LoVo (cell line): ENCODE measurements at regions not wholly inside any gene's neighbourhood (a gene's known extent, or its start where the extent isn't known, plus 50 kb on each side); places are given as distances from the start of the nearest gene placed in this dataset.

Experiments
- DNase-seq: peaks from one replicate; pipeline ENCODE4 v3.0.0-alpha.2; 2016; ENCODE audit warnings: low spot score

DNA sequence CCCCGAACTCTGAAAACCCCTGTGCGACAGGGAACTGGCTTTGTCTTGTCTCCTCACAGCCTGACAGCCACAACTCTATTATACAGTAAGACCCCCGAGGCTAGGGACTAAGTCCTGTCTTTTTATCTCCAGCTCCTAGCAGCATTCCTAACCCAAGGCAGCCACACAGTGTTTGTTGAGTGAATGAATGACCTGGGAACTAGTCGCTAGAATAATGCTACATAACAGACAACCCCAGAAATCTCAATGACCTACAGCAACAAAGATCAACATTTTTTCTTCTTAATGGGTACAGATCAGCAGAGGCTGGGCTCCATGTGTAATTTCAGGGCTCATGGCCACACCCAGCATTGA, 71.4 kb upstream of the TNRC6C start:
- no peak for DNase-seq

DNA sequence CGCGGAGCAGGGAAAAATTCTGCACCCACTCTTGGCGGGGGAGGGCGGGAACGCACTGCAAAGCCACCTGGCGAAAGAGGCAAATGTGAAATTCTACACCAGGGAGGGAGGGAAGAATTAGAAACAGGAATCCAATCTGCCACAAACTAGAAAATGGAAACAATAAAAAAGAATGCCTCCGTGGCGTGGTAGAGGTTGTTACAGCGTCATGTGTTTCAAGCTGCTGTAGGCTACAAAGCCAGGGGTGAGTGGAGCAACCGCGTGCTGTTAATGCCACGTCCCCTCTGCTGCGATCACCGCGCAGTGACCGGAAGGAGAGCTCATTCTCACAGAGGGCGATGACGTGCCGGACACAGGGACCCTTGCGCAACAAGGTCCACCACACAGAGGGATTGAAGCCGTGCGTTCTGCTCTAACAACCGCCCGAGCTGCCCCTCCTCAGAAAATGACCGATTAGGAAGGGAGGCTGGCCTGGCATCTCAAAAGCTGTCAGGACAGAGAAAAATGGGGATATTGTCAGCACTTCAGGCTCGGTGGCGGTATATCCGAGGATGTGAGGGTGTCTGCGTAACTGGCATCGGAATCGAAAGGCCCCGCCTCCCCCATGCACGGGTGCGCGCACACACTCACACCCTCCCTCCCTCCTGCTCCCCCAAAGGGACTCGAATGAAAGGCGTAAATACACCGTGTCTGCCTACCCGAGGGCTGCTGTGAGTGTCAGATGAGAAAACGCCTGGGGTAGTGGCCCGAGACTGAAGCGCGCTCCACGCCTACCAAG, 70.8 kb upstream of the TNRC6C start:
- no peak for DNase-seq

DNA sequence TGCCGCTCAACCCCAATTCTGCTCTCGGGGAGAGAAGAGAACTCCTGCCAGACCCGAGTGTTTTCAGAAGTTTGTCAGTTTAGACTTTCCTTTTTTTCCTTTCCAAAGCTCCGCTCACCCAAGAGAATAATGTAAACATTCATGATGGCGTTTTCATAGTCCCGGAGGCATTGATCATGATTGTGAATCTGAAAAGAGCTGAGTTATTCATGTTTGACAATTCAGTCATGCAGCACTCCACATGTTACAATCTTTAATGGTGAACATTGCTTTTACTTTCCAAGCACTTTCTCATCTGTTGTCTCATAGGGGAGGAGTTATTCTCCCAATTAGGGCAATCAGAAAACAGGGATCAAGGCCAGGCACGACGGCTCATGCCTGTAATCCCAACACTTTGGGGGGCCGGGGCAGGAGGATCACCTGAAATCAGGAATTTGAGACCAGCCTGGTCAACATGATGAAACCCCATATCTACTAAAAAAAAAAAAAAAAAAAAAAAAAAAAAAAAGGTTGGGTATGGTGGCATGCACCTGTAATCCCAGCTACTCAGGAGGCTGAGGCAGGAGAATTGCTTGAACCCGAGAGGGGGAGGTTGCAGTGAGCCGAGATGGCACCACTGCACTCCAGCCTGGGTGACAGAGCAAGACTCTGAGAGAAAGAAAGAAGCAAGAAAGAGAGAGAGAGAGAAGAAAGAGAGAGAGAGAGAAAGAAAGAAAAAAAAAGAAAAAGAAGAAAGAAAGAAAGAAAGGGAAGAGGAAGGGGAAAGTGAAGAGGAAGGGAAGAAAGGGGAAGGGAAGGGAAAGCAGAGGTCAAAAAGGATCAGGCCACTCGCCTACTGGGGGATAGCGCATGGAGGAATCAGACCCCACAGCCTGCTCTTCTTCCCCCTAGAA, 70.0 kb upstream of the TNRC6C start:
- DNase-seq, result no peak

DNA sequence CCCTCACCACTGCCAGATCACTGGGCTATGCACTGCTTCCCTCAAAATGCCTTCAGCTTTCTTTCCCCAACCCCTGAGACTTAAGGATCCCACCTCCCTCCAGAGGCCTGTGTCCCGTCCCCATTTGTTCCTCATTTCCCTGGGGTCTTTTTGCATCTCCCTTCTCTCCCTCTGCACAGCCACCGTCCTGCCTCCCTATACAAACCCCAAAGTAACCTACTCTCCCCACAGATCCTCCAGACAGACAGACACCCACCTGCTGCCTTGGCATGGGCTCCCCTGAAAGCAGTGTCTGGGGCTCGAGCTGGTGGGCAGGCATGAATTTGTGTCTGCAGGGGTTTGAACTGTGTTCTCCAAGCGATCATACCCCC, 69.4 kb upstream of the TNRC6C start:
- DNase-seq, result no peak

DNA sequence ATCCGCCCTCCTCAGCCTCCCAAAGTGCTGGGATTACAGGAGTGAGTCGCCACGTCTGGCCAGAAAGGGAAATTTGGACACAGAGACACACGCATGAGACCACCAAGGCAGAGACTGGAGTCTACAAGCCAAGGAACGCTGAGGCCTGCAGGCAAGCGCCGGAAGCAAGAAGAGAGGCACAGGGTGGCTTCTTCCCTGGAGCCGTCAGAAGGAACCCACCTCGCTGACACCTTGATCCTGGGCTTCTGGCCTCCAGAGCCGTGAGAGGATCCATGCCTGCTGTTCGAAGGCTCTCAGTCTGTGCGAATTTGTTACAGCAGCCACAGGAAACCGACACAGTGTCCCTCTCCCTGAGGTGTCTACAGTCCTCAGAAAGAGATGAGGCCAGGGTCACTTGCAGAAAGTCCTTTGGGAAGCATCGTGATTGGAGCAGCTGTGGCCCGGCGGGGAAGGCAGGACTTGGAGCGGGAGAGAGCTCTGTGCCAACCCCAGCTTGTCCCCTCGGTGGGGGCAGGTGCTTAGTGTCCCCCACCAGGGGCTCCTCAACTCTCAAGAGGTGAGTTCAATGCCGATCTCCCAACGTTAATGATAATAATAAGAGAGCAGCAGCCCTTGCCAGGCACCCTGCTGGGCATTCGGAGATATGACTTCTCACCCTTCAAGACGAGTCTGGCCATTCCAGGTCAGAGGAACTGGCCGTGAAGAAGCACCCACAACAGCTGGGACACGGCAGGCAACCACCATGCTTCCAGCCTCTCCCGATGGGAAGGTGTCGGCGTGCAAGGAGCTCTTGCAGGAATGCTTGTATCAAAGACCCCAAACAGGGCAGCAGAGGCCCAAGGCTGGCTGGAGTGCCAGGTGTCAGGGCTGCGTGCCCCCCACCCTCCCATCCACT, 68.4 kb upstream of the TNRC6C start:
- no peak for DNase-seq

DNA sequence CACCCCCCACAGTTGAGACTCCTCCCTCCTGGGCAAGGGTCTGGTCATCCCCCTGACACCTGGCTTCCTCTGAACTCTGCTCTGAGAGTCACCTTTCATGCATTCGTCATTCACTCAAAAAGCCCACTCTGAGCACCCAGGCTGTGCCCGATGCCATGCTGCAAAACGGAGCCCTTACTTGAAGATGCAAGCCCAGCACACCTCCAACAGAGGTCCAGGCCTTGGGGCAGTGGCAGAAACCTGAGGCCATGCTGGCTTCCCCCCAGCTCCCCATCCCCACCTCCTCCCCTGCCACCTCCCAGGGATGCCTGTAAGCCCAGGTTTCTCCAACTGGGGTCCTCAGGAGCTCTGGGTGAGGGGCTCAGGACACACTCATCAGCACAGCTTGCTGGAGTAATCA, 67.7 kb upstream of the TNRC6C start:
- DNase-seq, result no peak

DNA sequence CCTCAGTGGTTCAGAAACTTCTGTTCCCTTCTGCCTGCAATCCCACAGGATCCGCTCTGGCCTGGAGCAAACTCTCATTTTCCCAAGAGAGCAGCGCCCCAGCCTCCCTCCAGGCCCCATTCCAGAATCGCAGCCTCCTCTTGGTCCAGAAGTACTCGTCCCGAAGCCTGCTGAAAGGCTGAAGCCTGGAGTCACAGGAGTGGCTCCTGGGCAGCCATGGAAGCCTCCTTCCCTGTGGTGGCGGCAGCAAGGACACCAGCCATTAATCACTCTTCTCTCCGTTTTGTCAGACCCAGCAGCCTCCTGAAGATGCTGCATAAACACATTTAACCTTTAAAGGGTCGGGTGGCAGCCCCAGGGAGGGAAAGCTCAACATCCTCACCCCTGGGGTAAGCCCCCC, 66.9 kb upstream of the TNRC6C start:
- no peak for DNase-seq

DNA sequence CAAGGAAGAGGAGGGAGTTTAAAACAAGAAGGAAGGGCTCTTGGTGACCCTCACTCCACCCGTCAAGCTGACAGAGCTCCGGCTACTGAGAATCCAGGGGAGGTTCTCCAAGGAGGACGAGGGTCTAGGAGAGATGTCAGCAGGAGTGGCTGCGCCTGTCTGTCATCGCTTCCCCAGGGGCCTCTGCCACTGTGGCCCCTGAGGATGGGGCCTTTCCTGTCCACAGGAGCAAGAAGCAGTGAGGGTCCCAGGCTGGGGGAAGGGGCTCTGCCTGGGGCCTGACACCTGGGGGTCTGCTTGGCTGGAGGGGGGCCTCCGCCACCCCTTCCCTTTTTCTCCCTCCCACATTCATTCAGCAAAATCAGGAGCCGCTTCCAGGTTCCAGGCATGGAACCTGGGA, 66.5 kb upstream of the TNRC6C start:
- no peak for DNase-seq

DNA sequence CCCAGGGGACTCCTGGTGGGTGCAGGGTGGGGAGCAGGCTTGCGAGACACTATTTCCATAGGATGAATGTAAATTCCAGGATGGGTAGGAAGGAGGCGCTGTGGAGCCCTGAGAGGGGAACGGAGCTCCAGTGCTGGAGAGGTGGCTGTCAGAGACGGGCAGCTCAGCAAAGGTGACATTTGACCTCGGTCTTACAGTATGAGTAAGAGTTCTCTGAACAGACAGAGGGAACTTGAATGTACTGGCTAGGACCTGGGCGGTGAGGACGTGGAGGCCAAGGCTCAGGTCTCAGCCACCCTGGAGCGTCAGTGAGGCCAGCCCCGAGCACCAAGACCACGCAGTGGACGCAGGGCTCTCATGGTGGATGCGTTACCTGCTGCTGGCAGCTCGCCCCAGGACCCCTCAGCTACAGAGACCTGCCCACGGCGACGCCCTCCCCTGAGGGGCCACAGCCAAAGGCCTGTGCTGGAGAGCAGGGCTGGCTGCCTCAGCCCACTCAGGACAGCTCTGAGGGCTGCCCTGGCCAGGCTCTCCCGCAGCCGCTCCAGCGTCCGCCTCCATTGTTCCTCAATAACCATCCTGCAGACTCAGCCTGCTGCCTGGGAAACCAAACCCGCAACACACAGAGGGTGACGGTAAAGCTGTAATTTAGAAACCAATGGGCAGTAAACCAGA, 65.9 kb upstream of the TNRC6C start:
- DNase-seq, result no peak

DNA sequence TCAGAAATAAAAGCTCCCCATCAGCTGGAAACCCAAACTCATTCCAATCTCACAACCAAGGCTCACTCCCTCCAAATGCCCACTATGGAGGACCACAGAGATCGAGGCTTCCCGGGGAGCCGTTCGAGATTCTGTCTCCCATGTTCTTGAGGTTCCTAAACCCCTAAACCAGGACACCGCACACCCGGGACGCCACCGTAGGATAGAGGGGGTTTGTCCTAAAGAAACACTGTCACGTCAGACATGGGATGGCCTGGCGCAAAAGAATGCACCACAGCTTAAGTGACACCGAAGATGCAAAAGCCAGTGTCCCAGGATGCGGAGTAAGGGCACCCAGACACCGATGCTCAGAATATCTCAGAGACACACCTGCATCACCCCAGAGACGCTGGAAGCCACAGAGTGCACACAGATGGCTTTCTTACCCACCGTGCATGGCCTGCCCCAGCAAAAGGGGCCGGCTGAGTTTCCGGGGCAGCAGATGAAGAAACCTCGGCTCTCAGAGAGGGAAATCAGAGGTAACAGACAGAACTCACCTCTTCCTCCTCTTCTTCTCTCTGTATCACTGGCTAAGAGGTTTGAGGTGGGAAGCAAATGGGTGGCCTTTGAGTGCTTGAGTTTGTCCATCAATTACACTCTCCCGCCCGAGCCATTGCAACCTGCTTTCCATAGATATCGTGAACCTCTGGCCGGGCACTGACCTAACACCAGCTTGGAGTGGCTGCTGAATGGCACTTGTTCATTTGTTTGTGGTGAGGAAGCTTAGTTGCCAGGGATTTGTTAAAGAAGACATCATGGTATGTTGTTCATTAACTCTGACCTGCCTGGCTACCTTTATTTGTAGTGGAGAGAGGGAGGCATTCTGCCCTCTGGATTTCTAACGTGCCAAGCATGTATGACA, 65.1 kb upstream of the TNRC6C start:
- DNase-seq, result no peak

DNA sequence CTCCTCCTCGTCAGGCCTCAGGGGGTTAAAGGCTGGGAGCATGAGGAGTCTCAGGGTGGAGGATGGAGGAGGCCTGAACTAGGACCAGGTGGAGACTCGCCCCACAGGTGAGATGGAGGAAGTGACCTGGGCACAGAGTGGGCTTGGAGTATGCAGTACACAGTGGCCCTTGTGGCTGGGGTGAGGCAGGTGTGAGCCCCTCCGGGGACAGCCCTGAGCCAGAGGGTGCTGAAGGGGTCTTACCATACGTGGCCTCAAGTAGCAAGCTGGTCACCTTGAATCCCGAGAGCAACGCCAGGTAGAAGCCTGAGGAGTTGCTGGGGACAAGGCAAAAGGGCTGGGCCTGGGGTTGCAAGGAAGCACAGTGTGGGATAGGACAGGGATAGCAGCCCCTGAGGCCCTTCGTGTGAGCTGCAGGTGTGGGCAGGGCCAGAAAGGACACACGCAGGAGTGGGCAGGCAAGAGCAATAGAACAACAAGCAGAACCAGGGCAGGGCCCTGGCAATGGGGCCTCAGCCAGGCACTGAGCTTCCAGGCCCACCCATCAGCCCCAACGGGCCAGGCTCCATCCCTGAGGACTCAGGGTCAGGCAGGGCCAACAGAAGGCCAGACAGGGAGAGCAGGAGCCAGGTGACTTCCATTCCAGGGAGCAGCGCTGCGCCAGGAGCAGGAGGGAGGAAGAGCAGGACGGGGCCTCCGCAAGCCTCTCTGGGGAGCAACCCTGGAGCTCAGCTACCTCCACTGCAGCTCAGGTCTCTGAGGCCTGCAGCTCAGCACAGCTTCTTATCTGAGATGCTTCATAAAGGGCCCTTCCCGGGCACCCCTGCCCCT, 64.2 kb upstream of the TNRC6C start:
- no peak for DNase-seq

DNA sequence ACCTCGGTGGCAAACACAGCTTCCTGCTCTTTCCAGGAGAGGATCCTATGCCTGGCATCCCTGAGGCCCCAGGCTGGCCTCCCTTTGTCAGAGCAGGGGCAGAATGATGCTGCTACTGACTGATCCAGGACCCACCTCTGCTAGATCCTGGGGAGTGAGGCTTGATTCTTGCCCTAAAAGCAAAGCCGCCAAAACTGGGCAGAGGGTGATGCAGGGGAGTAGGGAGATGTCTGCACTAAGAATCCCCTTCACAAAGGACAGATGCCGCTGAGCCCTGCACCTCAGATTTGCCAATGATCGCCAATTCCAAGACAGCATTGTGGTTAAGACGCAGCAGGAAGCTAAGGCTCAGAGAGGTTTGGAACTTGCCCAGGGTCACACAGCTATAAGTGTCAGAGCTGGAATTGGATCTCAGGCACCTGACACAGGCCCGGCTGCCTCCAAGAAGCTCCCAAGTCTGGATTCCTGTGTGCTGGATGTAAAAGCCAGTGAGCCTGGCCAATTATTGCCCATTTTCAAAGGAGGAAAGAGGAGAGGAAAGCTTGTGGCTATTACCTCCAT, 60.7 kb upstream of the TNRC6C start:
- no peak for DNase-seq

DNA sequence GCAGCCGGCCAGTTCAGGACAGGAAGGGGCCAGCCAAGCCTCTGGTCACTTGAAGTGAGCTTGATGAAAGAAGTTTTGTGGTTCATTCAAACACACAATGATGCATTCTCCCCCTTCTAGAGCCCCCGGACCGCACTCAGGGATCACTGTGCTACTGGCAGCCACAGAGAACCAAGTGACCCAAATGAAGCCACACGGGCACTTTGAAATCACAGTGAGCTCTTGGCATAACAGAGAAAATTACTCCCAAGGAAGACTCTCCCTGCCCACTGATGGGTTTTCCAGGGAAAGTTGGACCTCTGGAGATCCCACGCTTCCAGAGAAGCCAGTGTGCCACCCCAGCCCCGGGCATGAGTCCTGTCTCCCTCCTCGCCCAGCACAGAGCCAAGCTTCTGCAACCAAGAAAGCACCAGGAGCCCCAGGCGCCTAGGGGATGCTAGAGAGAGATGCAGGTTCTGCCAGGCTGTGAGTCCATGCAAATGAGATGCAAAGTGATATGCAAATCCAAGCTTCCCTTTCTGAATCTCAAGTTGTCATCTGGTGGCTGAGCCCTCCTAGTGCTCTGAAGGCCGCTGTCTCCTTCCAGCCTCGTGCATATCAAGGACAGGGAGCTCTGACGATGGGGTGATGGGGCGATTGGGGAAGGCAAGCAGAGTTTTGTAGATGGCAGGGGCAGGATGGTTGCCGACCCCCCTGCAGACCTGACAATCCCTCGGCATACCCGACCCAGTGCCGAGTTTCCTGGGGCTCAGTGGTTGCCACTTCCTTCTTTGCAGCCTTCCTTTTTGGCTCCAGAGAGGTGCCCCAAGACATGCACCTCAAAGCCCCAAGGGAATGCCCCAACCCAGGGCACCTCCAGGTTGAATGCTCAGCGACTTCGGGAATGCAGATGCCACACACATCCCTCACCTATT, 59.7 kb upstream of the TNRC6C start:
- DNase-seq, result no peak

DNA sequence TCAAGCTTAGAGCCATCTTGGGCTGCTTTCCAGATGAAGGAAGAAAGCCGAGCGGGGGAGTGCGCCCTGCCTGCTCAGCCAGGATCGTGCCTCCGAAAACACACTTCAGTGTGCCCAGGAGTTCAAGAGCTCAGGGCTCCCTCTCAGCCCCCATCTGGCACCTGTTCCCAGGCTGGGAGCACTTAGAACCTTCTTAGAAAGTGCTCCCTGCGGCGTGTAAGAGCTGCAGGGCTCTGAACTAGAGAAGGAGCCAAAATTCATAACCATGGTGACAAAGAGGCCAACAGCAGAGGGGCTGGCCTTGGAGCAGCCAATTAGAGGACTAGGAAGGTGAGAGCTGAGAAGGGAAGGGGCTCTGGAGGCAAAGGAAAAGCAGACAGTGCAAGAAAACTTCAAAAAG, 59.0 kb upstream of the TNRC6C start:
- DNase-seq, result no peak

DNA sequence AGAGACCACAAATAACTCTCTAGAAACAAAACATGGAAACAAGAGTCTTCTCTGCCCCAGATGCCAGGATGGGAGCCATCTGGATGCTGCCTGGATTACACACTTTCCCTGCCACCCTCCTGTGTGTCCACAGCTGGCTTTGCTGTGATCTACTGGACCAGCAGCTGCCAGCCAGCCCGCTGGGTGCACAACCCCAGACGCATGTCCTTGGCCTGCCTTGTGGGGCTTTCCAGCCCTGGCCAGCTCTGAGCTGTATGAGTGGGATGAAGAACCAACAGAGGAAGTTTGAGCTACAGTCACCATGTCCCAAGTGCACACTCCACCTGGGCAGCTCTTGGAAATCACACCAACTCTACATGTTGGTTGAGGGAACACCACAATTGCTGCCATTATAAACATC, 57.0 kb upstream of the TNRC6C start:
- no peak for DNase-seq

DNA sequence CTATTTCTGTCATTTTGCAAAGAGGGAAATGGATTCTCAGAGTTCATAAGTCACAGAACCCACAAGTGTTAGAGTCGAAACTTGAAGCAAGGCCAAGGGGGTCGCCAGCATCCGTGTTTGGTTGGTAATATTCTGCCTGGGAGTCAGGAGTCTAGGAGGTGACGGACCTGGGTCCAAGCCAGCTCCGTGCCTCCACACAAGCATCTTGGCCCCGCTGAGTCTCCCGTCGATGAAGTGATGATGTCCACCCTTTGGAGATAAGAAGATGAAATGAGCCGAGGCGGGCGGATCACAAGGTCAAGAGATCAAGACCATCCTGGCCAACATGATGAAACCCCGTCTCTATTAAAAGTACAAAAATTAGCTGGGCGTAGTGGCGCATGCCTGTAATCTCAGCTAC, 53.2 kb upstream of the TNRC6C start:
- no peak for DNase-seq

DNA sequence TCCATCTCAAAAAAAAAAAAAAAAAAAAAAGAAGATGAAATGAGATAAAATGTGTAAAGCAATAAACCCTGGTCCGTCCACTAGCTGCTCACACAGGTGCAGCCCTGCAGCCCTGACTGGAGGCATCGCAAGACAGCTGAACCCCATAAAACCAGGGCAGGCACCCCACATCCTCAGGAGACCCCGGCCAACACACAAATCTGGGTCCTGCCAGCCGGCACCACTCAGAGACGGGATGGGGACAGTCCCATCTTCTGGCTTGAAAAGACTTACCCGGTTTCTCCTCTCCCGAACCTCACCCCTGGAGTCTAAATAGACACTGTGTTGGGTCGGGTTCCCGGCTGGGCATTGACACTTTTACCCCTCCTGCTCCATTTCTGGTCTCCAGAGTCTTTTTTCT, 52.7 kb upstream of the TNRC6C start:
- no peak for DNase-seq

DNA sequence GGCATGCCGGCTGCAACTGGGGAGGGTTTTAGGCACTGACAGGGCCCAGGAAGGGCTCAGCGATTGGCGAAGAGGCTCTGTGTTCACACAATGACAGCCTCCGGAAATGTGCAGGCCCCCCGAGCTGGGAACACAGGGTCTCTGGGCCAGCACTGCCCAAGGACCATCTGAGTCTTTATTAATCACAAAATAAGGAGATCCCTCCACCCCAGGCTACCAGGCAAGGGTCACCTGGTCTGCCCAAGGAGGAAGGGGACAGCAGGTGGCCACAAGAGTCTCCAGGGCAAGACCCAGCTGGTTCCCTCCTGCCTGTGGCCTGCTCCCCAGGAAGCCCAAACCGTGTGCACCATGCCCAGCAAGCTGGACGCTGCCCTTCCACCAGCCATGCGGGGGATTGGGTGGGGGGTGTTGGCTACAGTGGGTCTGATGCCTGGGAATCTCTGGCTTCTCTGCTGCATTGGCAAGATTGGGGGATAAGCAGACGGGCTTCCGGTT, 52.1 kb upstream of the TNRC6C start:
- DNase-seq, result no peak
